GM23248 (cell line): ENCODE measurements at regions not wholly inside any gene's neighbourhood (a gene's known extent, or its start where the extent isn't known, plus 50 kb on each side); places are given as distances from the start of the nearest gene placed in this dataset.

Source experiments
- DNase-seq: peaks from one replicate; pipeline ENCODE4 v3.0.0-alpha.2; 2015
- H2AFZ ChIP-seq: fragments of 200-600 bp; sonication (generic); 2 replicates; pipeline ENCODE4 v1.6.1; 2016; ENCODE audit warnings: antibody characterized with exemption
- H3F3A ChIP-seq: fragments of 200-600 bp; sonication (generic); 2 replicates; pipeline ENCODE4 v1.6.1; 2016; ENCODE audit warnings: mild to moderate bottlenecking, antibody characterized with exemption, mixed run types; ENCODE audit not compliant: insufficient read depth
- H3K27ac ChIP-seq: fragments of 200-600 bp; sonication (generic); 2 replicates; pipeline ENCODE4 v1.5.1; 2016; ENCODE audit warnings: mild to moderate bottlenecking
- H3K27me3 ChIP-seq: fragments of 200-600 bp; sonication (generic); replicated peaks from 2 replicates; pipeline ENCODE4 v1.6.1; 2016; ENCODE audit warnings: mild to moderate bottlenecking; ENCODE audit not compliant: insufficient read depth
- H3K36me3 ChIP-seq: fragments of 200-600 bp; sonication (generic); 2 replicates; pipeline ENCODE4 v1.6.1; 2016; ENCODE audit warnings: low read depth, mild to moderate bottlenecking
- H3K4me1 ChIP-seq: fragments of 200-600 bp; sonication (generic); 2 replicates; pipeline ENCODE4 v1.6.1; 2016; ENCODE audit warnings: mild to moderate bottlenecking; ENCODE audit not compliant: insufficient read depth
- H3K4me2 ChIP-seq: fragments of 200-600 bp; sonication (generic); one replicate; pipeline ENCODE4 v1.6.1; 2016; ENCODE audit warnings: mild to moderate bottlenecking; ENCODE audit not compliant: unreplicated experiment
- H3K4me3 ChIP-seq: fragments of 200-600 bp; sonication (generic); 2 replicates; pipeline ENCODE4 v1.5.1; 2016; ENCODE audit warnings: mild to moderate bottlenecking
- H3K79me2 ChIP-seq: fragments of 200-600 bp; sonication (generic); 2 replicates; pipeline ENCODE4 v1.6.1; 2016; ENCODE audit warnings: mild to moderate bottlenecking; ENCODE audit not compliant: insufficient read depth
- H3K9ac ChIP-seq: fragments of 200-600 bp; sonication (generic); 2 replicates; pipeline ENCODE4 v1.6.1; 2016; ENCODE audit warnings: mild to moderate bottlenecking
- H3K9me2 ChIP-seq: fragments of 200-600 bp; sonication (generic); 2 replicates; pipeline ENCODE4 v1.6.1; 2016; ENCODE audit warnings: mixed run types, mild to moderate bottlenecking, moderate library complexity; ENCODE audit not compliant: insufficient read depth
- H3K9me3 ChIP-seq: fragments of 200-600 bp; sonication (generic); one replicate; pipeline ENCODE4 v1.6.1; 2017; ENCODE audit warnings: low read depth
- H4K20me1 ChIP-seq: fragments of 200-600 bp; sonication (generic); 2 replicates; pipeline ENCODE4 v1.6.0; 2016; ENCODE audit not compliant: insufficient read depth
- EZH2 ChIP-seq: fragments of 200-600 bp; sonication (generic); IDR thresholded peaks from 2 replicates; pipeline ENCODE4 v1.6.1; 2018; ENCODE audit warnings: antibody characterized with exemption, mild to moderate bottlenecking; ENCODE audit not compliant: insufficient read depth, poor library complexity, severe bottlenecking
- EZH2phosphoT487 ChIP-seq: fragments of 200-600 bp; sonication (generic); IDR thresholded peaks from 2 replicates; pipeline ENCODE4 v1.6.1; 2018; ENCODE audit warnings: antibody characterized with exemption, moderate library complexity, mild to moderate bottlenecking, low read depth; ENCODE audit not compliant: insufficient read depth
- WGBS, 2 experiments: methylation state at CpG; one replicate each; pipeline ENCODE4 v1.1.6; 2015 to 2017; ENCODE audit warnings: low lambda C conversion rate in 2 of 2, low coverage in 1 of 2; ENCODE audit errors: missing lambda C conversion rate in 2 of 2; 5-methylcytosine and 5-hydroxymethylcytosine counted together
- in situ Hi-C: fragments of 300-500 bp; cut with MboI; formaldehyde crosslinking; loops from 2 replicates; pipeline ENCODE4 v1.15.0; 2020

GRCh38 chr20:48267860-48268633 is 482.8 kb upstream of the SULF2 start:
- TF ChIP-seq EZH2 = no peak
- no peak for TF ChIP-seq EZH2phosphoT487
- Histone ChIP-seq H3K4me1 (no peaks in the 10 kb centered on the region), H3K36me3 (no peaks in the 10 kb centered on the region), H3K79me2 (no peaks in the 10 kb centered on the region), H3K27ac (no peak overlapping the region), H3K4me3 (no peak overlapping the region), H3K27me3 (peaks cover 17% of the 10 kb centered on the region), H3K9me2 (no peaks in the 10 kb centered on the region), H4K20me1 (no peaks in the 10 kb centered on the region), H3F3A (no peaks in the 10 kb centered on the region), H2AFZ (no peak overlapping the region), H3K4me2 (no peak overlapping the region), H3K9ac (no peak overlapping the region), H3K9me3 (no peaks in the 10 kb centered on the region)
- in situ Hi-C loops = no loop called here
- no peak for DNase-seq
- WGBS, 2 experiments = 73 to 83% methylated on average over 19 of the region's 19 CpGs

GRCh38 chr20:48266571-48266970 is 481.3 kb upstream of the SULF2 start:
- no peak overlapping the region for H3K27ac ChIP-seq
- in situ Hi-C loops = no loop called here
- no peak for DNase-seq
- no peaks in the 10 kb centered on the region for H3K9me2 ChIP-seq
- H3K9me3 ChIP-seq = no peaks in the 10 kb centered on the region
- TF ChIP-seq EZH2phosphoT487 (no peak), EZH2 (no peak)
- no peaks in the 10 kb centered on the region for H3K36me3 ChIP-seq
- H3K4me3 ChIP-seq = no peak overlapping the region
- H3K4me2 ChIP-seq = no peak overlapping the region
- WGBS, 2 experiments = 66 to 80% methylated on average over 6 of the region's 6 CpGs
- H3F3A ChIP-seq = no peaks in the 10 kb centered on the region
- no peak overlapping the region for H3K9ac ChIP-seq
- no peaks in the 10 kb centered on the region for H3K79me2 ChIP-seq
- H3K27me3 ChIP-seq = peaks cover 22% of the 10 kb centered on the region; the same call in 1 of the 2 replicates
- no peak overlapping the region for H2AFZ ChIP-seq
- no peaks in the 10 kb centered on the region for H3K4me1 ChIP-seq
- H4K20me1 ChIP-seq = no peaks in the 10 kb centered on the region

- in situ Hi-C loops = no loop called here
- Histone ChIP-seq H4K20me1 (no peaks in the 10 kb centered on the region), H2AFZ (no peak overlapping the region), H3K27ac (no peak overlapping the region), H3K9ac (no peak overlapping the region), H3F3A (no peaks in the 10 kb centered on the region), H3K9me2 (no peaks in the 10 kb centered on the region), H3K4me3 (no peak overlapping the region), H3K9me3 (no peaks in the 10 kb centered on the region), H3K79me2 (no peaks in the 10 kb centered on the region), H3K4me2 (no peak overlapping the region), H3K4me1 (no peaks in the 10 kb centered on the region), H3K27me3 (peaks cover 22% of the 10 kb centered on the region; the same call in 1 of the 2 replicates), H3K36me3 (no peaks in the 10 kb centered on the region)
- DNase-seq = no peak
- TF ChIP-seq EZH2phosphoT487 = no peak
- no peak for TF ChIP-seq EZH2
- 2 to 6% methylated on average over 7 of the region's 7 CpGs for WGBS, 2 experiments
These were observed 480.5 kb upstream of the SULF2 start for GRCh38 chr20:48265791-48266190.

- TF ChIP-seq EZH2 (no peak), EZH2phosphoT487 (no peak)
These were observed 477.7 kb upstream of the SULF2 start for GRCh38 chr20:48262955-48263354.

More at GRCh38 chr20:48262955-48263354, 477.7 kb upstream of the SULF2 start:
- no peak overlapping the region for H3K27ac ChIP-seq
- H3K4me3 ChIP-seq = no peak overlapping the region
- no peaks in the 10 kb centered on the region for H4K20me1 ChIP-seq
- H3K4me2 ChIP-seq = no peak overlapping the region
- in situ Hi-C loops = no loop called here
- no peak overlapping the region for H3K9ac ChIP-seq
- H3K9me3 ChIP-seq = no peaks in the 10 kb centered on the region
- H3K79me2 ChIP-seq = no peaks in the 10 kb centered on the region
- no peak overlapping the region for H2AFZ ChIP-seq
- no peak for DNase-seq
- H3F3A ChIP-seq = no peaks in the 10 kb centered on the region
- no peaks in the 10 kb centered on the region for H3K4me1 ChIP-seq
- H3K27me3 ChIP-seq = peaks cover 20% of the 10 kb centered on the region; the same call in 1 of the 2 replicates
- H3K36me3 ChIP-seq = no peaks in the 10 kb centered on the region
- no peaks in the 10 kb centered on the region for H3K9me2 ChIP-seq
